ENCODE measurements at regions not wholly inside any gene's neighbourhood (a gene's known extent, or its start where the extent isn't known, plus 50 kb on each side); places are given as distances from the start of the nearest gene placed in this dataset.

- Histone ChIP-seq H2AFZ (ENCODE audit: low read depth, low read length) (peak overlapping the region; percentile 40), H3K27ac (ENCODE audit: insufficient read depth, low read depth, low read length) (no peak overlapping the region)
- POLR2A ChIA-PET: no interaction called here
Measured at GRCh38 chr5:155081618-155082017, 68.1 kb downstream of the KIF4B start.

More at GRCh38 chr5:155081618-155082017, 68.1 kb downstream of the KIF4B start:
- BruUV-seq (replicated peaks): no TSS peak
- intact Hi-C loops (cut with micrococcal nuclease): loop anchor here (2.0 to 5.0 kb wide), 2 partner anchors 73 to 84 kb away; no protein-coding TSS in a partner anchor
- Histone ChIP-seq H3K9me1 (replicated peaks; ENCODE audit: control insufficient read depth, extremely low read depth, insufficient read depth, low read length) (no peaks in the 10 kb centered on the region), H3K9ac (replicated peaks; ENCODE audit: extremely low read depth, insufficient read depth, low read length) (no peak overlapping the region), H3K36me3 (ENCODE audit: control insufficient read depth in 2 of 2, extremely low read depth in 1 of 2, insufficient read depth in 2 of 2, low read length in 2 of 2) (no peaks in the 10 kb centered on the region), H3K4me1 (ENCODE audit: control insufficient read depth, extremely low read depth, insufficient read depth, low read length) (peaks cover 17% of the 10 kb centered on the region), H3K9me3 (replicated peaks; ENCODE audit: control insufficient read depth, insufficient read depth, low read length) (no peaks in the 10 kb centered on the region), H3K4me3 (replicated peaks in 1 of 3; ENCODE audit: insufficient read depth in 1 of 3, low read depth in 1 of 3, low read length in 3 of 3) (no peak overlapping the region), H3K27me3 (ENCODE audit: control insufficient read depth in 2 of 2, insufficient read depth in 2 of 2, low read length in 2 of 2) (no peaks in the 10 kb centered on the region), H3K4me2 (ENCODE audit: insufficient read depth, low read length) (no peak overlapping the region), H3K79me2 (ENCODE audit: control insufficient read depth, insufficient read depth, low read length) (no peaks in the 10 kb centered on the region), H4K20me1 (replicated peaks; ENCODE audit: control insufficient read depth, extremely low read depth, insufficient read depth, low read length) (no peaks in the 10 kb centered on the region)
- TF ChIP-seq POLR2A (IDR thresholded peaks at IDR 0.05; ENCODE audit: low read depth, low read length) (no peak), CTCF (IDR thresholded peaks at IDR 0.05; ENCODE audit: extremely low read depth in 1 of 2, insufficient read depth in 1 of 2, low read depth in 1 of 2, low read length in 2 of 2) (no peak), GATA2 (IDR thresholded peaks at IDR 0.05; ENCODE audit: insufficient read depth, insufficient read length, low read depth, low read length) (no peak), MAX (IDR thresholded peaks at IDR 0.05; ENCODE audit: insufficient read depth, insufficient read length) (no peak), POLR2AphosphoS5 (IDR thresholded peaks at IDR 0.05; ENCODE audit: insufficient read depth, low read depth, low read length) (no peak), JUN (IDR thresholded peaks at IDR 0.05; ENCODE audit: borderline replicate concordance, insufficient read depth, insufficient read length, low read depth) (no peak), MYC (IDR thresholded peaks at IDR 0.05; ENCODE audit: low read depth, low read length) (no peak), EZH2 (IDR thresholded peaks at IDR 0.05; ENCODE audit: borderline replicate concordance, low read depth, low read length, severe bottlenecking) (no peak), FOS (IDR thresholded peaks at IDR 0.05; ENCODE audit: borderline replicate concordance, insufficient read depth, low read length) (no peak)
- FAIRE-seq (no peak), DNase-seq (ENCODE audit: low read depth, low spot score) (no peak)
- CTCF ChIA-PET: interaction anchor here (1.9 kb wide), 1 partner anchor 10 kb away, joined by 10 read pairs; no protein-coding TSS in a partner anchor
- dilution Hi-C loops (cut with MboI; ENCODE audit: extremely low pct_ligation_motif_present, low sequenced_read_pairs): no loop called here

All from endothelial cell of umbilical vein (primary cell).